NCI-H146 treated with DMSO at 0.1 percent for 48 hours (cell line): ENCODE measurements at regions not wholly inside any gene's neighbourhood (a gene's known extent, or its start where the extent isn't known, plus 50 kb on each side); places are given as distances from the start of the nearest gene placed in this dataset.

Experiments
- DNase-seq: peaks from one replicate; lab custom pipeline; 2025; ENCODE audit not compliant: unreplicated experiment; lab: John Stamatoyannopoulos, UW

- DNase-seq = no peak
Observed at GRCh38 chr5:2610986-2611385, 140.5 kb downstream of the IRX2 start.

GRCh38 chr5:2608391-2608790 is 143.1 kb downstream of the IRX2 start:
- DNase-seq = no peak

GRCh38 chr5:2607598-2607997 is 143.9 kb downstream of the IRX2 start:
- DNase-seq = no peak

GRCh38 chr5:2603272-2603575 is 148.3 kb downstream of the IRX2 start:
- no peak for DNase-seq

- DNase-seq = no peak
Observed at GRCh38 chr5:2602451-2603271, 148.8 kb downstream of the IRX2 start.

- no peak for DNase-seq
Observed at GRCh38 chr5:2598503-2598902, 153.0 kb downstream of the IRX2 start.

- DNase-seq = no peak
Observed at GRCh38 chr5:2594701-2595100, 156.8 kb downstream of the IRX2 start.

GRCh38 chr5:2592766-2593165 is 158.7 kb downstream of the IRX2 start:
- DNase-seq = no peak

GRCh38 chr5:2591777-2592453 is 159.6 kb downstream of the IRX2 start:
- DNase-seq = no peak

- no peak for DNase-seq
Observed at GRCh38 chr5:2588850-2589501, 162.5 kb downstream of the IRX2 start.

GRCh38 chr5:2587189-2588031 is 164.1 kb downstream of the IRX2 start:
- no peak for DNase-seq

- DNase-seq = no peak
Observed at GRCh38 chr5:2586016-2586715, 165.3 kb downstream of the IRX2 start.

GRCh38 chr5:2584579-2585269 is 166.8 kb downstream of the IRX2 start:
- DNase-seq = no peak

GRCh38 chr5:2582507-2582906 is 169.0 kb downstream of the IRX2 start:
- no peak for DNase-seq

GRCh38 chr5:2582106-2582505 is 169.4 kb downstream of the IRX2 start:
- DNase-seq = no peak

GRCh38 chr5:2581418-2581817 is 170.1 kb downstream of the IRX2 start:
- no peak for DNase-seq

- no peak for DNase-seq
Observed at GRCh38 chr5:2579126-2579525, 172.4 kb downstream of the IRX2 start.

- DNase-seq = no peak
Observed at GRCh38 chr5:2577312-2578036, 174.0 kb downstream of the IRX2 start.

GRCh38 chr5:2576823-2577222 is 174.7 kb downstream of the IRX2 start:
- DNase-seq = no peak
